HEK293 (cell line): ENCODE measurements at regions not wholly inside any gene's neighbourhood (a gene's known extent, or its start where the extent isn't known, plus 50 kb on each side); places are given as distances from the start of the nearest gene placed in this dataset.

Experiments used
- CTCF ChIA-PET: fragments of 350-600 bp; formaldehyde crosslinking; extraction: SDS; loops from one replicate; lab custom pipeline; 2021; ENCODE audit warnings: antibody characterized with exemption; lab: Yijun Ruan, JAX
- POLR2A ChIA-PET: fragments of 300-600 bp; formaldehyde crosslinking; extraction: SDS; loops from one replicate; lab custom pipeline; 2020; ENCODE audit warnings: antibody characterized with exemption, inconsistent platforms; lab: Yijun Ruan, JAX
- H3K27ac ChIP-seq: fragments of 200-500 bp; sonication (Bioruptor generic); 2 replicates; pipeline ENCODE4 v1.5.1; 2014; ENCODE audit warnings: low read depth, low read length, control low read depth, inconsistent platforms; ENCODE audit errors: extremely low read depth
- H3K36me3 ChIP-seq, 2 experiments: fragments of 200-500 bp in 1 of 2; sonication (Bioruptor generic) in 1 of 2; 1 replicate in 1 of 2; 2 replicates in 1 of 2; pipeline ENCODE4 v1.5.1; 2014 to 2017; ENCODE audit warnings: inconsistent platforms in 2 of 2, low read length in 2 of 2; ENCODE audit not compliant: control insufficient read depth in 2 of 2, insufficient read depth in 1 of 2
- H3K4me1 ChIP-seq: fragments of 200-500 bp; sonication (Bioruptor generic); 2 replicates; pipeline ENCODE4 v1.5.1; 2014; ENCODE audit warnings: mild to moderate bottlenecking, low read length, inconsistent platforms; ENCODE audit not compliant: control insufficient read depth, insufficient read depth
- H3K4me3 ChIP-seq: 2 replicates; pipeline ENCODE4 v1.5.1; 2011; ENCODE audit warnings: low read depth, mild to moderate bottlenecking, control low read depth, low read length, moderate library complexity
- H3K9me3 ChIP-seq: fragments of 200-500 bp; sonication (Bioruptor generic); 2 replicates; pipeline ENCODE4 v1.5.1; 2014; ENCODE audit warnings: low read depth, low read length, inconsistent platforms; ENCODE audit not compliant: control insufficient read depth, insufficient read depth
- GLIS1 ChIP-seq: fragments of 450-650 bp; formaldehyde crosslinking; IDR thresholded peaks from 2 replicates; pipeline ENCODE4 v1.5.1; 2016; ENCODE audit warnings: missing biosample characterization, missing genetic modification characterization
- GLIS2 ChIP-seq: fragments of 450-650 bp; formaldehyde crosslinking; IDR thresholded peaks from 2 replicates; pipeline ENCODE4 v1.5.1; 2016; ENCODE audit warnings: missing biosample characterization, missing genetic modification characterization
- KLF8 ChIP-seq: fragments of 450-650 bp; formaldehyde crosslinking; IDR thresholded peaks from 2 replicates; pipeline ENCODE4 v1.5.1; 2016; ENCODE audit warnings: missing biosample characterization, missing genetic modification characterization
- YY2 ChIP-seq: fragments of 450-650 bp; formaldehyde crosslinking; IDR thresholded peaks from 2 replicates; pipeline ENCODE4 v1.5.1; 2016; ENCODE audit warnings: missing biosample characterization, missing genetic modification characterization
- ZBTB26 ChIP-seq: fragments of 450-650 bp; formaldehyde crosslinking; optimal IDR thresholded peaks from 2 replicates; pipeline ENCODE3; 2016; ENCODE audit warnings: missing biosample characterization, mild to moderate bottlenecking, missing genetic modification characterization
- ZIC2 ChIP-seq: fragments of 450-650 bp; formaldehyde crosslinking; IDR thresholded peaks from 2 replicates; pipeline ENCODE4 v1.5.1; 2016; ENCODE audit warnings: missing biosample characterization, missing genetic modification characterization
- ZNF121 ChIP-seq: fragments of 450-650 bp; formaldehyde crosslinking; IDR thresholded peaks from 2 replicates; pipeline ENCODE4 v1.5.1; 2016; ENCODE audit warnings: missing biosample characterization, missing genetic modification characterization
- ZNF16 ChIP-seq: fragments of 450-650 bp; formaldehyde crosslinking; IDR thresholded peaks from 2 replicates; pipeline ENCODE4 v1.5.1; 2016; ENCODE audit warnings: low read depth, missing biosample characterization, missing genetic modification characterization
- ZNF23 ChIP-seq: fragments of 450-650 bp; formaldehyde crosslinking; IDR thresholded peaks from 2 replicates; pipeline ENCODE4 v1.5.1; 2016; ENCODE audit warnings: missing biosample characterization, missing genetic modification characterization, borderline replicate concordance
- ZNF610 ChIP-seq: fragments of 450-650 bp; formaldehyde crosslinking; IDR thresholded peaks from 2 replicates; pipeline ENCODE4 v1.5.1; 2016; ENCODE audit warnings: missing biosample characterization, missing genetic modification characterization, borderline replicate concordance
- ZNF664 ChIP-seq: fragments of 450-650 bp; formaldehyde crosslinking; IDR thresholded peaks from 2 replicates; pipeline ENCODE4 v1.5.1; 2016; ENCODE audit warnings: missing biosample characterization, missing genetic modification characterization
- ZNF76 ChIP-seq: fragments of 450-650 bp; formaldehyde crosslinking; IDR thresholded peaks from 2 replicates; pipeline ENCODE4; 2016; ENCODE audit warnings: low read depth, missing biosample characterization, missing genetic modification characterization, borderline replicate concordance
- TF ChIP-seq, protein P1 (sequence below): sonication (generic); formaldehyde crosslinking; IDR thresholded peaks from 2 replicates; pipeline ENCODE4 v1.8.1; 2022; ENCODE audit warnings: mild to moderate bottlenecking, moderate library complexity, missing genetic modification reagents
- TF ChIP-seq, protein P2 (sequence below): fragments of 450-650 bp; formaldehyde crosslinking; IDR thresholded peaks from 2 replicates; pipeline ENCODE4 v1.5.1; 2016; ENCODE audit warnings: missing biosample characterization, missing genetic modification characterization

DNA sequence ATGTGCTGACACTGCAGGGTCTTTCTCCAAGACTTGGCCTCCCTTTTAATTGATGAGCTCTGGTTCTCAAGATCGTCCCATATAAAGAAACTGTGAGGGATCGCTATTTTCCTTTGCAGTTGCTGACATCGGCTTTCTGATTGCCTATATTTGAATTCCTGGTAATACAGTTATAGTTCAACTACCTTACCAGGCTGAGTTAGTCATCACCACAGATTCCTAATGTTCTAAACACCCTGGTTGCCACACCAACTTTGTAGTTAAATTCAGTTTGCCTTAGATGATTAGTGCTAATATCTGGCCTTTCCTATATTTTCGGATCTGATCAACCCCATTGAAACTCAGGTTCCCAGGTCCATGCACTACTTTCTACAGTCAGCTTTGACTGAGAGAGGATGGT lies 125.0 kb downstream of the GMNC start:
- Histone ChIP-seq H3K36me3 (no peaks in the 10 kb centered on the region), H3K27ac (no peak overlapping the region), H3K9me3 (no peaks in the 10 kb centered on the region), H3K4me1 (no peaks in the 10 kb centered on the region), H3K4me3 (no peak overlapping the region)
- CTCF ChIA-PET = no interaction called here
- TF ChIP-seq ZNF610 (tag by site-specific recombination) (no peak), ZNF76 (tag by site-specific recombination) (no peak)
- TF ChIP-seq, all 188 proteins: peak for 0
- POLR2A ChIA-PET = no interaction called here

DNA sequence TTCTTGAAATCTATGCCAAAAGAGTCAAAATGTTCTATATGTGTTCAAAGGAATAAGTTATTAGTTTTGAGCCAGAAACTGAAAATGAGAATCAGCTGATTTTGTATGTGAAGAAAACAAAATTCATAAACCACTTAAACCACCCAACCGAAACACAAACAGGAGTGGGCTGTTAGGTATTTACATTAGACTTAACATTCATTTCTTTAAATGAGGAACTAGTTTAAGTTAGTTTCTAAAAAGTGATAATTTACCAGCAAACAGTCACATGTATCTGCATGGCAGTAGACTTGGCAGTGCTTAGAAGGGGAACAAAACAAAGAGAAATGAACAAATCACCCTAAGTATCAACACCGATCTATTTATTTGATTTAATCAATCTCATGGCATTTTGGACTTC lies 128.0 kb downstream of the GMNC start:
- POLR2A ChIA-PET = no interaction called here
- Histone ChIP-seq H3K36me3 (no peaks in the 10 kb centered on the region), H3K27ac (no peak overlapping the region), H3K4me3 (no peak overlapping the region), H3K9me3 (no peaks in the 10 kb centered on the region)
- CTCF ChIA-PET = no interaction called here
- peak; percentile 15; the same call in 1 of the 2 replicates for TF ChIP-seq ZNF664 (tag by site-specific recombination)
- TF ChIP-seq, protein P1, sequence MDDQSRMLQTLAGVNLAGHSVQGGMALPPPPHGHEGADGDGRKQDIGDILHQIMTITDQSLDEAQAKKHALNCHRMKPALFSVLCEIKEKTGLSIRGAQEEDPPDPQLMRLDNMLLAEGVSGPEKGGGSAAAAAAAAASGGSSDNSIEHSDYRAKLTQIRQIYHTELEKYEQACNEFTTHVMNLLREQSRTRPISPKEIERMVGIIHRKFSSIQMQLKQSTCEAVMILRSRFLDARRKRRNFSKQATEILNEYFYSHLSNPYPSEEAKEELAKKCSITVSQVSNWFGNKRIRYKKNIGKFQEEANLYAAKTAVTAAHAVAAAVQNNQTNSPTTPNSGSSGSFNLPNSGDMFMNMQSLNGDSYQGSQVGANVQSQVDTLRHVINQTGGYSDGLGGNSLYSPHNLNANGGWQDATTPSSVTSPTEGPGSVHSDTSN = no peak
- TF ChIP-seq, all 188 proteins: peak for 1
- no peaks in the 10 kb centered on the region for H3K4me1 ChIP-seq

DNA sequence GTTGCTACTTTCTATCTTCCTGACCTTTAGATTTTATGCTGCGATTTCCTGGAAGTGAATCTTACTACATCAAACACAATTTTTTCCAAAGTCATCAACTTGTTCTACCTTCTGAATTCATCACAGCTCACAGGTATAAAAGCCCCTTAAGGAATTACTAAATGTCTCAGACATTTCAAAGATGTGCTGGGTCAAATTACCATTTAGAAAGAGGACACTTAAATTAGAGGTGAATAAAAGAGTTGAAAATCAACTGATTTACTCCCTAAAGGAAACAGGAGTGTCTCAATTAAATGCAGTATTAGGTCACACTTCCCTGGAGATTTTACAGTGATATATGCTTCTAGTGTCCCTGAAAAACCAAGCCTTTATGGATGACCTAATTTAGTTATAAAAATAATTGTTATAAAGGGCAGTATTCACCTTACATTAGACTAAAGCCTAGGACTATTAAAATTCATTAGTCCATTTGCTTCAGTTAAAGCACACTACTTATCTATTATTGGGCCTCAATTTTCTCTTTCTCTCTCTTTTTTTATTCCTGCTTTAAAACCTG lies 128.8 kb downstream of the GMNC start:
- POLR2A ChIA-PET = no interaction called here
- TF ChIP-seq ZIC2 (tag by site-specific recombination) (no peak), GLIS2 (tag by site-specific recombination) (no peak), ZBTB26 (tag by site-specific recombination) (no peak), KLF8 (tag by site-specific recombination) (no peak), GLIS1 (tag by site-specific recombination) (no peak)
- TF ChIP-seq, protein P2, sequence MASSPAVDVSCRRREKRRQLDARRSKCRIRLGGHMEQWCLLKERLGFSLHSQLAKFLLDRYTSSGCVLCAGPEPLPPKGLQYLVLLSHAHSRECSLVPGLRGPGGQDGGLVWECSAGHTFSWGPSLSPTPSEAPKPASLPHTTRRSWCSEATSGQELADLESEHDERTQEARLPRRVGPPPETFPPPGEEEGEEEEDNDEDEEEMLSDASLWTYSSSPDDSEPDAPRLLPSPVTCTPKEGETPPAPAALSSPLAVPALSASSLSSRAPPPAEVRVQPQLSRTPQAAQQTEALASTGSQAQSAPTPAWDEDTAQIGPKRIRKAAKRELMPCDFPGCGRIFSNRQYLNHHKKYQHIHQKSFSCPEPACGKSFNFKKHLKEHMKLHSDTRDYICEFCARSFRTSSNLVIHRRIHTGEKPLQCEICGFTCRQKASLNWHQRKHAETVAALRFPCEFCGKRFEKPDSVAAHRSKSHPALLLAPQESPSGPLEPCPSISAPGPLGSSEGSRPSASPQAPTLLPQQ = no peak
- CTCF ChIA-PET = no interaction called here
- Histone ChIP-seq H3K9me3 (no peaks in the 10 kb centered on the region), H3K36me3 (no peaks in the 10 kb centered on the region), H3K4me3 (no peak overlapping the region), H3K4me1 (no peaks in the 10 kb centered on the region), H3K27ac (no peak overlapping the region)

- H3K36me3 ChIP-seq = no peaks in the 10 kb centered on the region
- CTCF ChIA-PET = interaction anchor here (0.5 kb wide), 1 partner anchor 30 kb away, joined by 3 read pairs; no protein-coding TSS in a partner anchor
- no peaks in the 10 kb centered on the region for H3K4me1 ChIP-seq
- H3K27ac ChIP-seq = no peak overlapping the region
- no peak for TF ChIP-seq YY2 (tag by site-specific recombination)
- no peak for TF ChIP-seq ZNF23 (tag by site-specific recombination)
- no peak for TF ChIP-seq ZNF16
- no peak for TF ChIP-seq ZNF121 (tag by site-specific recombination)
- TF ChIP-seq, all 188 proteins: peak for 0
- POLR2A ChIA-PET = no interaction called here
- Histone ChIP-seq H3K4me3 (no peak overlapping the region), H3K9me3 (no peaks in the 10 kb centered on the region)
These were observed 130.9 kb downstream of the GMNC start for GRCh38 chr3:190731596-190731995.
